ENCODE measurements at regions not wholly inside any gene's neighbourhood (a gene's known extent, or its start where the extent isn't known, plus 50 kb on each side); places are given as distances from the start of the nearest gene placed in this dataset.
A peak's percentile ranks its signal among the peaks of the same experiment; 100 is the strongest.

DNA sequence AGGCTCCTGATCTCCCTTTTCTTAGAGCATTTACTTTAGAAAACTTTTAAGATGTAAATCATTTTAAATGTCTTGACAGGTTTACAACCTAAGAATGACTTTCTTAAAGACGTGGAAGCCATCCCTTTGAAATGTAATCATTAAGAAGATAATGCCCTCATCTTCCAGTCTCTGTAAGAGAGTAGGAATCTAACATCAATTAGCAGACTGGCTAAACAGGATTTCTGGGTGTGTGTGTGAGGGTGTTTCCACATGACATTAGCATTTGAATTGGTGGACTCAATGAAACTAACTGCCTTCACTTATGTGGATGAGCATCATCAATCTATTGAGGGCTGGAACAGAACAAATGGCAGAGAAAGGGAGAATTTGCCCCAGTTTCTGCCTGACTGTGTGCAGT lies 329.5 kb downstream of the RPL10L start:
- peak overlapping the region; percentile 44 for H3K27ac Mint-ChIP-seq
- no peak overlapping the region for H3K4me3 Mint-ChIP-seq

DNA sequence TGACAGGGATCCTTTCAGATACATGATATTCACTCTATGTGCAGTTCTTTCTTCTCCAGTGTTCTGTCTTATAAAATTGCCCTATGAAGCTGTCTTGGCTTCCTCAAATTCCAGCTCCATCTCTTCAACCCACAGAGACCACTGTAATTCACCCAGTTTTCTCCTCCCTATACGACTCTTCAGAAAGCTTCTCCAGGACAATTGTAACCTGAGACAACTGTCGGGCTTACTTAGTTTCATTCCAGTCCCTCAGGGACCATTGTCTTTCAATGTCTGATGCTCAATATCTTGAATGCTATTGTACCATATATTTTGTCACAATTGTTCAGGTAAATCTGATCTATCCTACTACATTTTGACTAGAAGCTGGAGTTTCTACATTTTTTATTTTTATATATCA lies 345.3 kb downstream of the RPL10L start:
- TF ChIP-seq, protein P1, sequence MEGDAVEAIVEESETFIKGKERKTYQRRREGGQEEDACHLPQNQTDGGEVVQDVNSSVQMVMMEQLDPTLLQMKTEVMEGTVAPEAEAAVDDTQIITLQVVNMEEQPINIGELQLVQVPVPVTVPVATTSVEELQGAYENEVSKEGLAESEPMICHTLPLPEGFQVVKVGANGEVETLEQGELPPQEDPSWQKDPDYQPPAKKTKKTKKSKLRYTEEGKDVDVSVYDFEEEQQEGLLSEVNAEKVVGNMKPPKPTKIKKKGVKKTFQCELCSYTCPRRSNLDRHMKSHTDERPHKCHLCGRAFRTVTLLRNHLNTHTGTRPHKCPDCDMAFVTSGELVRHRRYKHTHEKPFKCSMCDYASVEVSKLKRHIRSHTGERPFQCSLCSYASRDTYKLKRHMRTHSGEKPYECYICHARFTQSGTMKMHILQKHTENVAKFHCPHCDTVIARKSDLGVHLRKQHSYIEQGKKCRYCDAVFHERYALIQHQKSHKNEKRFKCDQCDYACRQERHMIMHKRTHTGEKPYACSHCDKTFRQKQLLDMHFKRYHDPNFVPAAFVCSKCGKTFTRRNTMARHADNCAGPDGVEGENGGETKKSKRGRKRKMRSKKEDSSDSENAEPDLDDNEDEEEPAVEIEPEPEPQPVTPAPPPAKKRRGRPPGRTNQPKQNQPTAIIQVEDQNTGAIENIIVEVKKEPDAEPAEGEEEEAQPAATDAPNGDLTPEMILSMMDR (IDR thresholded peaks at IDR 0.05) = no peak
- Mint-ChIP-seq H3K36me3 (ENCODE audit: low read depth) (no peaks in the 10 kb centered on the region), H3K27ac (peak overlapping the region; percentile 18), H3K4me1 (peaks cover 14% of the 10 kb centered on the region), H3K4me3 (no peak overlapping the region), H3K9me3 (no peaks in the 10 kb centered on the region), H3K27me3 (ENCODE audit: low read depth, poor library complexity) (no peaks in the 10 kb centered on the region)
- no peak for DNase-seq

More for the DNA sequence above, 329.5 kb downstream of the RPL10L start:
- peaks cover 4% of the 10 kb centered on the region for H3K27me3 Mint-ChIP-seq (ENCODE audit: low read depth, poor library complexity)
- TF ChIP-seq, protein P1 (IDR thresholded peaks at IDR 0.05) = no peak
- H3K4me1 Mint-ChIP-seq = peaks cover 39% of the 10 kb centered on the region
- no peaks in the 10 kb centered on the region for H3K36me3 Mint-ChIP-seq (ENCODE audit: low read depth)
- DNase-seq = no peak
- H3K9me3 Mint-ChIP-seq = no peaks in the 10 kb centered on the region

DNA sequence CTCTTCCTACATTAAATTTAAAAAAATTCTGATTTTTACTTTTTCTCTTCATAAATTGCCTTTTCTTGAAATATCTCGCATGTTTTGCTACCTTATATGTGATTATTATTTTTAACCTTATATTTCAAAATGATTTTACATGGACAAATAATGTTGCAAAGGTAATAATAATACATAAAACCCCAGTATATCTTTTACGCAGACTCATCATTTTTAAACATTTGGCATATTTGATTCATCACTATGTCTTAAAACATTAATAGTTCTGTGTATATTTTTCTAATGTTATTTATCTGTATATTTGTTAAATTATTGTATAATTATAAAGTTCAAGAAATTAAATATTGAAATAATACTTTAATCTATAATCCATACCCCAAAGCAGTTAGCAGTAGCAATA lies 350.8 kb downstream of the RPL10L start:
- Mint-ChIP-seq H3K27ac (no peak overlapping the region), H3K4me3 (no peak overlapping the region), H3K9me3 (peaks cover 29% of the 10 kb centered on the region), H3K36me3 (ENCODE audit: low read depth) (no peaks in the 10 kb centered on the region), H3K4me1 (peaks cover 6% of the 10 kb centered on the region), H3K27me3 (ENCODE audit: low read depth, poor library complexity) (no peaks in the 10 kb centered on the region)
- TF ChIP-seq, protein P1 (IDR thresholded peaks at IDR 0.05) = no peak
- no peak for DNase-seq

DNA sequence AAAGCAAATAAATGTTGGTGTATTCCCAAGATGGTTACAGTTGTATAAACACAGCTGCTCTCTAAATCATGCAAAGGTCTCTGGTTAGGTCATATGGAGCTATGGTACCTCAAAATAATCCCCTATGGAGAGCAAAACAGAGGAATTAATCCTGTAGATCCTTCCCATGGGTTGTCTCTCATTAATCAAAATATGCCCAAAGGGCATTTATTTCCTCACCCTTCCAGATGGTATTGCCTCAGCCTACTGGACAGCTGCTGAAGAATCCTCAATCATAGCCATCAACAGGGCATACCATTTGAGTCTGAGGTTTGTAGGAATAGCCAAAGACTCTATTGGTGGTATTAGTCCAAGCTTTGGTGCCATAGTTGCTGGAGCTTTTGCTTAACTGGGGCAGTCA lies 360.9 kb downstream of the RPL10L start:
- DNase-seq = no peak
- TF ChIP-seq, protein P1 (IDR thresholded peaks at IDR 0.05) = no peak
- H3K27me3 Mint-ChIP-seq (ENCODE audit: low read depth, poor library complexity) = no peaks in the 10 kb centered on the region
- no peak overlapping the region for H3K27ac Mint-ChIP-seq
- H3K4me1 Mint-ChIP-seq = peaks cover 6% of the 10 kb centered on the region
- H3K36me3 Mint-ChIP-seq (ENCODE audit: low read depth) = peaks cover 13% of the 10 kb centered on the region
- H3K9me3 Mint-ChIP-seq = peaks cover 45% of the 10 kb centered on the region
- H3K4me3 Mint-ChIP-seq = no peak overlapping the region

DNA sequence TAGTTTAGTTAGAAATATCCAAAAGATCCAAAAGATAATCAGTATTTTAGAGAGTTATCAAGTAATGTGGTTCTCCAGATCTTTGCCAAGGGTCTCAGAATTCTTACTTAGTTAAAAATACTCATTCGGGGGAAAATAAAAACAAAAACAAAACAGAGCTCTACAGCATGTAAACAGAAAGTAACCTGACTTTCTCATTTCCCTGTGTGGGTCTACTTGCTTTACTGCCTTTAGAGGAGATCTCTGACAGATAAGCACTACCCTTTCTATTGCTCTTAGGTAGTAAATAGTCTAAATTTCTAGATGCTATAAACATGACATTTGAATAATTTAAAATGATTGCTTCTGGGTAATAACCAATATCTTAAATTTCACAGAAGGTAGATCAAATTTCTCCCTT lies 371.8 kb downstream of the RPL10L start:
- H3K36me3 Mint-ChIP-seq (ENCODE audit: low read depth) = no peaks in the 10 kb centered on the region
- no peaks in the 10 kb centered on the region for H3K9me3 Mint-ChIP-seq
- H3K4me3 Mint-ChIP-seq = peak overlapping the region; percentile 14
- peaks cover 4% of the 10 kb centered on the region for H3K27me3 Mint-ChIP-seq (ENCODE audit: low read depth, poor library complexity)
- TF ChIP-seq, protein P1 (IDR thresholded peaks at IDR 0.05) = no peak
- DNase-seq = no peak
- H3K4me1 Mint-ChIP-seq = peaks cover 18% of the 10 kb centered on the region
- H3K27ac Mint-ChIP-seq = peak overlapping the region; percentile 90

DNA sequence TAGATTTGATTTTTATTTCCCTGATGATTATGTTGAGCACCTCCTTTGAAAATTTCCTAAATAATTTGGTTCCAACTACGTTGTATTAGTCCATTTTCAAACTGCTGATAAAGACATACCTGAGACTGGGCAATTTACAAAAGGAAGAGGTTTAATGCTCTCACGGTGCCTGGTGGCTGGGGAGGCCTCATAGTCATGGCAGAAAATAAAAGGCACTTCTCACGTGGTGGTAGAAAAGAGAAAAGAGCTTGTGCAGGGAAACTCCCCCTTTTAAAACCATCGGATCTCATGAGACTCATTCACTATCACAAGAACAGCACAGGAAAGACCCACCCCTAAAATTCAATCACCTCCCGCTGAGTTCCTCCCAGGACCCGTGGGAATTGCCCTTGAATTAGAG lies 372.3 kb downstream of the RPL10L start:
- Mint-ChIP-seq H3K9me3 (no peaks in the 10 kb centered on the region), H3K27me3 (ENCODE audit: low read depth, poor library complexity) (peaks cover 4% of the 10 kb centered on the region), H3K4me1 (peaks cover 18% of the 10 kb centered on the region), H3K4me3 (peak overlapping the region; percentile 14), H3K27ac (peak overlapping the region; percentile 90), H3K36me3 (ENCODE audit: low read depth) (no peaks in the 10 kb centered on the region)
- TF ChIP-seq, protein P1 (IDR thresholded peaks at IDR 0.05) = no peak
- DNase-seq = no peak

Measured in nephron progenitor cell (in vitro differentiated cells).